ENCODE measurements at regions not wholly inside any gene's neighbourhood (a gene's known extent, or its start where the extent isn't known, plus 50 kb on each side); places are given as distances from the start of the nearest gene placed in this dataset.

GRCh38 chr5:68698025-68698940 is 395.5 kb upstream of the SLC30A5 start (continued):
- TF ChIP-seq ARID2 (IDR thresholded peaks at IDR 0.05) (no peak), SRSF7 (optimal IDR thresholded peaks at IDR 0.05; ENCODE audit: low read depth, low read length) (no peak), ZNF717 (CRISPR knock-in tag; IDR thresholded peaks at IDR 0.05) (no peak), SMARCC2 (IDR thresholded peaks at IDR 0.05; ENCODE audit: low read depth) (no peak), FIP1L1 (IDR thresholded peaks at IDR 0.05; ENCODE audit: low read depth, low read length, poor library complexity, severe bottlenecking) (no peak), ZNF280A (IDR thresholded peaks at IDR 0.05; ENCODE audit: low read depth, partially characterized antibody) (no peak), ERF (CRISPR knock-in tag; IDR thresholded peaks at IDR 0.05) (no peak), L3MBTL2 (IDR thresholded peaks at IDR 0.05) (no peak; the same call in 1 of the 2 replicates), MITF (IDR thresholded peaks at IDR 0.05) (no peak), MTF1 (CRISPR knock-in tag; IDR thresholded peaks at IDR 0.05; ENCODE audit: borderline replicate concordance) (no peak), POLR3G (IDR thresholded peaks at IDR 0.05; ENCODE audit: extremely low read depth, insufficient read length, insufficient replicate concordance) (no peak), PRDM10 (IDR thresholded peaks at IDR 0.05; ENCODE audit: partially characterized antibody) (no peak), ETS2 (tag; IDR thresholded peaks at IDR 0.05; ENCODE audit: borderline replicate concordance, poor library complexity, severe bottlenecking) (no peak)
- TF ChIP-seq, protein P1, sequence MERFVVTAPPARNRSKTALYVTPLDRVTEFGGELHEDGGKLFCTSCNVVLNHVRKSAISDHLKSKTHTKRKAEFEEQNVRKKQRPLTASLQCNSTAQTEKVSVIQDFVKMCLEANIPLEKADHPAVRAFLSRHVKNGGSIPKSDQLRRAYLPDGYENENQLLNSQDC (CRISPR knock-in tag; IDR thresholded peaks at IDR 0.05) = no peak
- TF ChIP-seq, protein P2, sequence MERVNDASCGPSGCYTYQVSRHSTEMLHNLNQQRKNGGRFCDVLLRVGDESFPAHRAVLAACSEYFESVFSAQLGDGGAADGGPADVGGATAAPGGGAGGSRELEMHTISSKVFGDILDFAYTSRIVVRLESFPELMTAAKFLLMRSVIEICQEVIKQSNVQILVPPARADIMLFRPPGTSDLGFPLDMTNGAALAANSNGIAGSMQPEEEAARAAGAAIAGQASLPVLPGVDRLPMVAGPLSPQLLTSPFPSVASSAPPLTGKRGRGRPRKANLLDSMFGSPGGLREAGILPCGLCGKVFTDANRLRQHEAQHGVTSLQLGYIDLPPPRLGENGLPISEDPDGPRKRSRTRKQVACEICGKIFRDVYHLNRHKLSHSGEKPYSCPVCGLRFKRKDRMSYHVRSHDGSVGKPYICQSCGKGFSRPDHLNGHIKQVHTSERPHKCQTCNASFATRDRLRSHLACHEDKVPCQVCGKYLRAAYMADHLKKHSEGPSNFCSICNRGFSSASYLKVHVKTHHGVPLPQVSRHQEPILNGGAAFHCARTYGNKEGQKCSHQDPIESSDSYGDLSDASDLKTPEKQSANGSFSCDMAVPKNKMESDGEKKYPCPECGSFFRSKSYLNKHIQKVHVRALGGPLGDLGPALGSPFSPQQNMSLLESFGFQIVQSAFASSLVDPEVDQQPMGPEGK (CRISPR knock-in tag; IDR thresholded peaks at IDR 0.05; ENCODE audit: borderline replicate concordance) = no peak

Measured in K562 (cell line).